DND-41 (cell line): ENCODE measurements at regions not wholly inside any gene's neighbourhood (a gene's known extent, or its start where the extent isn't known, plus 50 kb on each side); places are given as distances from the start of the nearest gene placed in this dataset.

Source experiments
- ATAC-seq: fragments of 200-7000 bp; cut with Tn5 transposase; 3 replicates; pipeline ENCODE4 v1.9.1; 2021; ENCODE audit warnings: low read depth; ENCODE audit not compliant: insufficient read depth
- DNase-seq: peaks from one replicate; pipeline ENCODE4 v3.0.0-alpha.2; 2020
- H2AFZ ChIP-seq: 2 replicates; pipeline ENCODE4 v1.6.0; 2012; ENCODE audit warnings: low read depth, low read length
- H3K27ac ChIP-seq: 2 replicates; pipeline ENCODE4 v1.5.1; 2012; ENCODE audit warnings: low read length, inconsistent platforms
- H3K27me3 ChIP-seq: fragments of 200-600 bp; sonication (generic); 2 replicates; pipeline ENCODE4 v1.6.0; 2012; ENCODE audit warnings: low read length, mild to moderate bottlenecking, inconsistent platforms; ENCODE audit not compliant: insufficient read depth, poor library complexity
- H3K36me3 ChIP-seq: 2 replicates; pipeline ENCODE4 v1.5.1; 2012; ENCODE audit warnings: low read length, inconsistent platforms; ENCODE audit not compliant: insufficient read depth
- H3K4me1 ChIP-seq: 2 replicates; pipeline ENCODE4 v1.5.1; 2012; ENCODE audit warnings: mild to moderate bottlenecking, low read length; ENCODE audit not compliant: insufficient read depth
- H3K4me2 ChIP-seq: 2 replicates; pipeline ENCODE4 v1.6.0; 2012; ENCODE audit warnings: mild to moderate bottlenecking, moderate library complexity, low read length, inconsistent platforms; ENCODE audit not compliant: insufficient read depth
- H3K4me3 ChIP-seq, 2 experiments: fragments of 200-600 bp in 1 of 2; shearing (Covaris generic) in 1 of 2; 2 replicates each; pipeline ENCODE4 v1.5.1; 2012 to 2016; ENCODE audit warnings: inconsistent platforms in 2 of 2, low read length in 2 of 2, mild to moderate bottlenecking in 2 of 2, low read depth in 1 of 2, moderate library complexity in 1 of 2
- H3K79me2 ChIP-seq: 2 replicates; pipeline ENCODE4 v1.6.0; 2012; ENCODE audit warnings: low read length, inconsistent platforms; ENCODE audit not compliant: insufficient read depth
- H3K9ac ChIP-seq: 2 replicates; pipeline ENCODE4 v1.6.0; 2012; ENCODE audit warnings: low read depth, mild to moderate bottlenecking, inconsistent platforms, low read length, moderate library complexity
- H3K9me3 ChIP-seq: 2 replicates; pipeline ENCODE4 v1.5.1; 2012; ENCODE audit warnings: low read length, moderate library complexity, mild to moderate bottlenecking, inconsistent platforms; ENCODE audit not compliant: insufficient read depth, severe bottlenecking
- H4K20me1 ChIP-seq: 2 replicates; pipeline ENCODE4 v1.6.0; 2012; ENCODE audit warnings: low read length; ENCODE audit not compliant: insufficient read depth
- EZH2 ChIP-seq: IDR thresholded peaks from 3 replicates; pipeline ENCODE4 v1.6.1; 2012; ENCODE audit warnings: borderline replicate concordance, low read depth, mild to moderate bottlenecking, moderate library complexity, low read length, inconsistent platforms; ENCODE audit not compliant: severe bottlenecking
- TF ChIP-seq, protein P1 (sequence below): IDR thresholded peaks from 2 replicates; pipeline ENCODE4 v1.5.1; 2012; ENCODE audit warnings: borderline replicate concordance, low read length, moderate library complexity, mild to moderate bottlenecking; ENCODE audit not compliant: poor library complexity, severe bottlenecking; ENCODE audit errors: extremely low read depth

GRCh38 chr2:145102706-145103105 lies 582.8 kb upstream of the ZEB2 start:
- H3K79me2 ChIP-seq: no peaks in the 10 kb centered on the region
- H3K9ac ChIP-seq: no peak overlapping the region
- H3K4me3 ChIP-seq: no peak overlapping the region
- no peaks in the 10 kb centered on the region for H3K27me3 ChIP-seq
- TF ChIP-seq, protein P1, sequence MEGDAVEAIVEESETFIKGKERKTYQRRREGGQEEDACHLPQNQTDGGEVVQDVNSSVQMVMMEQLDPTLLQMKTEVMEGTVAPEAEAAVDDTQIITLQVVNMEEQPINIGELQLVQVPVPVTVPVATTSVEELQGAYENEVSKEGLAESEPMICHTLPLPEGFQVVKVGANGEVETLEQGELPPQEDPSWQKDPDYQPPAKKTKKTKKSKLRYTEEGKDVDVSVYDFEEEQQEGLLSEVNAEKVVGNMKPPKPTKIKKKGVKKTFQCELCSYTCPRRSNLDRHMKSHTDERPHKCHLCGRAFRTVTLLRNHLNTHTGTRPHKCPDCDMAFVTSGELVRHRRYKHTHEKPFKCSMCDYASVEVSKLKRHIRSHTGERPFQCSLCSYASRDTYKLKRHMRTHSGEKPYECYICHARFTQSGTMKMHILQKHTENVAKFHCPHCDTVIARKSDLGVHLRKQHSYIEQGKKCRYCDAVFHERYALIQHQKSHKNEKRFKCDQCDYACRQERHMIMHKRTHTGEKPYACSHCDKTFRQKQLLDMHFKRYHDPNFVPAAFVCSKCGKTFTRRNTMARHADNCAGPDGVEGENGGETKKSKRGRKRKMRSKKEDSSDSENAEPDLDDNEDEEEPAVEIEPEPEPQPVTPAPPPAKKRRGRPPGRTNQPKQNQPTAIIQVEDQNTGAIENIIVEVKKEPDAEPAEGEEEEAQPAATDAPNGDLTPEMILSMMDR: no peak
- no peak for TF ChIP-seq EZH2
- H3K27ac ChIP-seq: no peak overlapping the region
- H2AFZ ChIP-seq: no peak overlapping the region
- ATAC-seq (no peak), DNase-seq (no peak)
- no peaks in the 10 kb centered on the region for H3K9me3 ChIP-seq
- H3K4me2 ChIP-seq: no peak overlapping the region
- no peaks in the 10 kb centered on the region for H3K4me1 ChIP-seq
- no peaks in the 10 kb centered on the region for H4K20me1 ChIP-seq
- no peaks in the 10 kb centered on the region for H3K36me3 ChIP-seq

DNA sequence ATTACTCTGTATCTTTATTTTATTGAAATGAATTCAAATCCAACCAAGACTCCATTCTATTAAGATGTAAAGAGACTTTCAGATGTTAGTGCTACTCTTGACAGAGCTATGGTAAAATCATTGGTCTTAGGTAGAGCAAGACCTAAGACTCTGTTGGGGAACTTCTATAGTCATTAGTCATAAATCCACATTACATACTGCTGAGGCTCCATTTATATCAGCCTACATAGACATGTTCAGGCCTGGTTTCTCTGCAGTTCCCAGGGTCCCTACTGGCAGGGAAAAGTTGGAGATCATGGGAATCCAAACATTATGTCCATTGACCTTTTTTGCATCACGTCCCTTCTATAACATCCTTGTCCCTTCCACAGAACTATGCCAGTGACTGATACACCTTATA lies 580.4 kb upstream of the ZEB2 start:
- H3K4me1 ChIP-seq: peaks cover 3% of the 10 kb centered on the region; the same call in 1 of the 2 replicates
- H3K79me2 ChIP-seq: no peaks in the 10 kb centered on the region
- no peak overlapping the region for H3K27ac ChIP-seq
- TF ChIP-seq EZH2: no peak
- TF ChIP-seq, protein P1: no peak
- H3K4me3 ChIP-seq: no peak overlapping the region
- H2AFZ ChIP-seq: no peak overlapping the region
- H3K9ac ChIP-seq: no peak overlapping the region
- no peaks in the 10 kb centered on the region for H3K9me3 ChIP-seq
- H3K4me2 ChIP-seq: no peak overlapping the region
- no peaks in the 10 kb centered on the region for H3K36me3 ChIP-seq
- H4K20me1 ChIP-seq: no peaks in the 10 kb centered on the region
- DNase-seq (no peak), ATAC-seq (no peak)
- no peaks in the 10 kb centered on the region for H3K27me3 ChIP-seq

- ATAC-seq (no peak), DNase-seq (no peak)
- Histone ChIP-seq H3K36me3 (no peaks in the 10 kb centered on the region), H3K9me3 (no peaks in the 10 kb centered on the region), H3K4me3 (no peak overlapping the region), H4K20me1 (no peaks in the 10 kb centered on the region), H3K4me2 (no peak overlapping the region), H3K9ac (no peak overlapping the region), H2AFZ (no peak overlapping the region), H3K27me3 (no peaks in the 10 kb centered on the region), H3K27ac (no peak overlapping the region), H3K4me1 (peaks cover 3% of the 10 kb centered on the region; the same call in 1 of the 2 replicates), H3K79me2 (no peaks in the 10 kb centered on the region)
- TF ChIP-seq, protein P1: no peak
- TF ChIP-seq EZH2: no peak
These were observed 576.7 kb upstream of the ZEB2 start for GRCh38 chr2:145096582-145096981.
